Breast epithelium (tissue), 3 donors: ENCODE measurements at regions not wholly inside any gene's neighbourhood (a gene's known extent, or its start where the extent isn't known, plus 50 kb on each side); places are given as distances from the start of the nearest gene placed in this dataset.

Source experiments
- POLR2AphosphoS5 ChIP-seq, 3 donors: sonication (generic); formaldehyde crosslinking; IDR thresholded peaks; one replicate each; pipeline ENCODE4 v1.6.1; 2017; ENCODE audit warnings: antibody characterized with exemption in 3 of 3
- TF ChIP-seq, protein P1 (sequence below), 3 donors: fragments of 450-650 bp; IDR thresholded peaks; one replicate each; pipeline ENCODE4 v1.5.1; 2016 to 2017; ENCODE audit warnings: antibody characterized with exemption in 3 of 3, mild to moderate bottlenecking in 3 of 3, moderate library complexity in 3 of 3

DNA sequence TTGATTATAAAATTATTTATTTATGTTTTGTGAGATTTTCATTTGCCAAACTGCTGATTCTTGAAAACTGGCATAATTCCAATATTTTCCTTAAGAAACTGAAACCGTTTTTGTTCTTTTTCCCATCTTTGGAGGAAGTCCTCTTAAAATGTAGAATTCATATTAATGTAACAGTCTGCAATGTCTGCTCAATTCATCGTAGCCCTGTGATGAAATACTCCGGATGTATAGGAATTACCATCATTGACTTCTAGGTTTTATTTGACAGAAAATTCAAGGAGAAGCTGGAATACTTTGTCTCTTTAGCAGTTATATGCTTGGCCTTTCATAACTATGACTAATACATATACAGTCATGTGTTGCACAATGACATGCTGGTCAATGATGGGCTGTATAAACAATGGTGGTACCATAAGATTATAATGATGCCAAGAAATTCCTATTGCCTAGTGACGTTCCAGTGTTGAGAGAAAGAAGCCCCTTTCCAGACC lies 185.0 kb upstream of the GPRIN3 start:
- TF ChIP-seq, protein P1, sequence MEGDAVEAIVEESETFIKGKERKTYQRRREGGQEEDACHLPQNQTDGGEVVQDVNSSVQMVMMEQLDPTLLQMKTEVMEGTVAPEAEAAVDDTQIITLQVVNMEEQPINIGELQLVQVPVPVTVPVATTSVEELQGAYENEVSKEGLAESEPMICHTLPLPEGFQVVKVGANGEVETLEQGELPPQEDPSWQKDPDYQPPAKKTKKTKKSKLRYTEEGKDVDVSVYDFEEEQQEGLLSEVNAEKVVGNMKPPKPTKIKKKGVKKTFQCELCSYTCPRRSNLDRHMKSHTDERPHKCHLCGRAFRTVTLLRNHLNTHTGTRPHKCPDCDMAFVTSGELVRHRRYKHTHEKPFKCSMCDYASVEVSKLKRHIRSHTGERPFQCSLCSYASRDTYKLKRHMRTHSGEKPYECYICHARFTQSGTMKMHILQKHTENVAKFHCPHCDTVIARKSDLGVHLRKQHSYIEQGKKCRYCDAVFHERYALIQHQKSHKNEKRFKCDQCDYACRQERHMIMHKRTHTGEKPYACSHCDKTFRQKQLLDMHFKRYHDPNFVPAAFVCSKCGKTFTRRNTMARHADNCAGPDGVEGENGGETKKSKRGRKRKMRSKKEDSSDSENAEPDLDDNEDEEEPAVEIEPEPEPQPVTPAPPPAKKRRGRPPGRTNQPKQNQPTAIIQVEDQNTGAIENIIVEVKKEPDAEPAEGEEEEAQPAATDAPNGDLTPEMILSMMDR (IDR thresholded peaks at IDR 0.05) = no peak
- no peak for TF ChIP-seq POLR2AphosphoS5 (IDR thresholded peaks at IDR 0.05)
